MM.1S (cell line): ENCODE measurements at regions not wholly inside any gene's neighbourhood (a gene's known extent, or its start where the extent isn't known, plus 50 kb on each side); places are given as distances from the start of the nearest gene placed in this dataset.

ENCODE experiments used
- DNase-seq: peaks from one replicate; pipeline ENCODE4 v3.0.0-alpha.2; 2015
- H2AFZ ChIP-seq: fragments of 300-600 bp; sonication (generic); 2 replicates; pipeline ENCODE4 v1.6.0; 2016; ENCODE audit warnings: antibody characterized with exemption, low read length
- H3F3A ChIP-seq: fragments of 300-600 bp; sonication (generic); 2 replicates; pipeline ENCODE4 v1.6.1; 2016; ENCODE audit warnings: mild to moderate bottlenecking, antibody characterized with exemption, low read length, moderate library complexity, mixed read lengths; ENCODE audit not compliant: insufficient read depth
- H3K27ac ChIP-seq: fragments of 300-600 bp; sonication (generic); 2 replicates; pipeline ENCODE4 v1.5.1; 2016; ENCODE audit warnings: mild to moderate bottlenecking, low read length
- H3K27me3 ChIP-seq: fragments of 300-600 bp; sonication (generic); replicated peaks from 2 replicates; pipeline ENCODE4 v1.6.0; 2016; ENCODE audit warnings: low read length; ENCODE audit not compliant: insufficient read depth
- H3K36me3 ChIP-seq: fragments of 300-600 bp; sonication (generic); replicated peaks from 2 replicates; pipeline ENCODE4 v1.6.1; 2016; ENCODE audit warnings: mild to moderate bottlenecking, low read length, mixed read lengths; ENCODE audit not compliant: insufficient read depth
- H3K4me1 ChIP-seq: fragments of 300-600 bp; sonication (generic); 2 replicates; pipeline ENCODE4 v1.6.1; 2016; ENCODE audit warnings: low read length, mixed read lengths
- H3K4me2 ChIP-seq: fragments of 300-600 bp; sonication (generic); 2 replicates; pipeline ENCODE4 v1.6.0; 2016; ENCODE audit warnings: low read depth, low read length
- H3K4me3 ChIP-seq: fragments of 300-600 bp; sonication (generic); 2 replicates; pipeline ENCODE4 v1.5.1; 2016; ENCODE audit warnings: low read length, mixed read lengths
- H3K79me2 ChIP-seq: fragments of 300-600 bp; sonication (generic); 2 replicates; pipeline ENCODE4 v1.6.1; 2016; ENCODE audit warnings: mixed run types, low read length, mixed read lengths
- H3K9ac ChIP-seq: fragments of 300-600 bp; sonication (generic); 2 replicates; pipeline ENCODE4 v1.6.1; 2016; ENCODE audit warnings: low read length, mixed read lengths
- H3K9me2 ChIP-seq: fragments of 300-600 bp; sonication (generic); replicated peaks from 2 replicates; pipeline ENCODE4 v1.6.1; 2016; ENCODE audit warnings: mild to moderate bottlenecking, low read length, mixed read lengths; ENCODE audit not compliant: insufficient read depth
- H3K9me3 ChIP-seq: fragments of 300-600 bp; sonication (generic); replicated peaks from 2 replicates; pipeline ENCODE4 v1.6.1; 2016; ENCODE audit warnings: mild to moderate bottlenecking, low read length, mixed read lengths; ENCODE audit not compliant: insufficient read depth
- H4K20me1 ChIP-seq: fragments of 300-600 bp; sonication (generic); 2 replicates; pipeline ENCODE4 v1.6.1; 2016; ENCODE audit warnings: mild to moderate bottlenecking, low read length, moderate library complexity, mixed read lengths; ENCODE audit not compliant: insufficient read depth
- CTCF ChIP-seq: fragments of 300-600 bp; sonication (generic); IDR thresholded peaks from 2 replicates; pipeline ENCODE4 v1.5.1; 2016; ENCODE audit warnings: antibody characterized with exemption, low read length, mixed read lengths
- EZH2 ChIP-seq: fragments of 300-600 bp; sonication (generic); optimal IDR thresholded peaks from 2 replicates; pipeline ENCODE3; 2017; ENCODE audit warnings: low read depth, mild to moderate bottlenecking, antibody characterized with exemption, low read length, mixed read lengths
- EZH2phosphoT487 ChIP-seq: fragments of 300-600 bp; sonication (generic); IDR thresholded peaks from 2 replicates; pipeline ENCODE4 v1.6.1; 2018; ENCODE audit warnings: antibody characterized with exemption, low read length

- H3K36me3 ChIP-seq: no peaks in the 10 kb centered on the region
- no peaks in the 10 kb centered on the region for H3F3A ChIP-seq
- H3K27me3 ChIP-seq: no peaks in the 10 kb centered on the region
- no peaks in the 10 kb centered on the region for H3K4me1 ChIP-seq
- H3K4me2 ChIP-seq: no peak overlapping the region
- H3K9me3 ChIP-seq: no peaks in the 10 kb centered on the region
- H3K9me2 ChIP-seq: no peaks in the 10 kb centered on the region
- TF ChIP-seq CTCF (no peak), EZH2phosphoT487 (no peak), EZH2 (no peak)
- H3K27ac ChIP-seq: no peak overlapping the region
- no peak overlapping the region for H3K4me3 ChIP-seq
- H3K9ac ChIP-seq: no peak overlapping the region
- no peaks in the 10 kb centered on the region for H4K20me1 ChIP-seq
- no peaks in the 10 kb centered on the region for H3K79me2 ChIP-seq
- no peak for DNase-seq
- no peak overlapping the region for H2AFZ ChIP-seq
These were observed 380.6 kb downstream of the FBXO15 start for GRCh38 chr18:73766910-73767515.

- no peaks in the 10 kb centered on the region for H4K20me1 ChIP-seq
- TF ChIP-seq EZH2 (no peak), EZH2phosphoT487 (no peak), CTCF (no peak)
- H3K36me3 ChIP-seq: no peaks in the 10 kb centered on the region
- H3K4me1 ChIP-seq: no peaks in the 10 kb centered on the region
- H3K9ac ChIP-seq: no peak overlapping the region
- H2AFZ ChIP-seq: no peak overlapping the region
- H3K27ac ChIP-seq: no peak overlapping the region
- no peak overlapping the region for H3K4me2 ChIP-seq
- no peaks in the 10 kb centered on the region for H3K9me2 ChIP-seq
- no peak overlapping the region for H3K4me3 ChIP-seq
- DNase-seq: no peak
- H3F3A ChIP-seq: no peaks in the 10 kb centered on the region
- no peaks in the 10 kb centered on the region for H3K79me2 ChIP-seq
- no peaks in the 10 kb centered on the region for H3K27me3 ChIP-seq
- H3K9me3 ChIP-seq: no peaks in the 10 kb centered on the region
These were observed 389.2 kb downstream of the FBXO15 start for GRCh38 chr18:73758446-73758845.

GRCh38 chr18:73756256-73757091, 391.2 kb downstream of the FBXO15 start:
- H3K27me3 ChIP-seq: no peaks in the 10 kb centered on the region
- no peaks in the 10 kb centered on the region for H3K9me2 ChIP-seq
- H3K79me2 ChIP-seq: no peaks in the 10 kb centered on the region
- no peak overlapping the region for H3K4me2 ChIP-seq
- no peak for TF ChIP-seq CTCF
- TF ChIP-seq EZH2phosphoT487: no peak
- TF ChIP-seq EZH2: no peak
- no peak overlapping the region for H3K27ac ChIP-seq
- H4K20me1 ChIP-seq: no peaks in the 10 kb centered on the region
- H3F3A ChIP-seq: no peaks in the 10 kb centered on the region
- H3K9ac ChIP-seq: no peak overlapping the region
- H3K4me1 ChIP-seq: no peaks in the 10 kb centered on the region
- H2AFZ ChIP-seq: no peak overlapping the region
- no peaks in the 10 kb centered on the region for H3K36me3 ChIP-seq
- no peak for DNase-seq
- H3K9me3 ChIP-seq: no peaks in the 10 kb centered on the region
- H3K4me3 ChIP-seq: no peak overlapping the region
